DMS 273 (cell line): ENCODE measurements at regions not wholly inside any gene's neighbourhood (a gene's known extent, or its start where the extent isn't known, plus 50 kb on each side); places are given as distances from the start of the nearest gene placed in this dataset.
A peak's percentile ranks its signal among the peaks of the same experiment; 100 is the strongest.

ENCODE experiments used
- DNase-seq: peaks from one replicate; lab custom pipeline; 2025; ENCODE audit not compliant: unreplicated experiment; lab: John Stamatoyannopoulos, UW

- no peak for DNase-seq
Measured at GRCh38 chr15:69529961-69530633, 77.5 kb downstream of the RPLP1 start.

GRCh38 chr15:69530991-69531664 is 78.5 kb downstream of the RPLP1 start:
- DNase-seq: peak; percentile 42

GRCh38 chr15:69531665-69532027 is 79.0 kb downstream of the RPLP1 start:
- DNase-seq: peak; percentile 42

GRCh38 chr15:69532066-69532465 is 79.4 kb downstream of the RPLP1 start:
- no peak for DNase-seq

- DNase-seq: no peak
Measured at GRCh38 chr15:69532856-69533255, 80.2 kb downstream of the RPLP1 start.

- no peak for DNase-seq
Measured at GRCh38 chr15:69533522-69533921, 80.9 kb downstream of the RPLP1 start.

- DNase-seq: no peak
Measured at GRCh38 chr15:69535101-69535638, 82.6 kb downstream of the RPLP1 start.

GRCh38 chr15:69535998-69536397 is 83.4 kb downstream of the RPLP1 start:
- no peak for DNase-seq

- DNase-seq: peak; percentile 21
Measured at GRCh38 chr15:69536726-69537512, 84.3 kb downstream of the RPLP1 start.

GRCh38 chr15:69537901-69538300 is 85.3 kb downstream of the RPLP1 start:
- DNase-seq: peak; percentile 87

- DNase-seq: peak; percentile 80
Measured at GRCh38 chr15:69538379-69538778, 85.8 kb downstream of the RPLP1 start.

- DNase-seq: no peak
Measured at GRCh38 chr15:69539345-69539744, 86.7 kb downstream of the RPLP1 start.

- DNase-seq: peak; percentile 92
Measured at GRCh38 chr15:69540622-69541021, 88.0 kb downstream of the RPLP1 start.

- DNase-seq: no peak
Measured at GRCh38 chr15:69542028-69542427, 89.4 kb downstream of the RPLP1 start.

GRCh38 chr15:69543681-69544364 is 91.2 kb downstream of the RPLP1 start:
- no peak for DNase-seq

- DNase-seq: no peak
Measured at GRCh38 chr15:69544365-69545113, 91.9 kb downstream of the RPLP1 start.

- DNase-seq: no peak
Measured at GRCh38 chr15:69546182-69546581, 93.6 kb downstream of the RPLP1 start.

- no peak for DNase-seq
Measured at GRCh38 chr15:69548395-69549180, 96.0 kb downstream of the RPLP1 start.

GRCh38 chr15:69551391-69552056 is 98.9 kb downstream of the RPLP1 start:
- no peak for DNase-seq
